DMS114 treated with DMSO at 0.1 percent for 48 hours (cell line): ENCODE measurements at regions not wholly inside any gene's neighbourhood (a gene's known extent, or its start where the extent isn't known, plus 50 kb on each side); places are given as distances from the start of the nearest gene placed in this dataset.
"Not testable (repeated sequence)": the region's sequence is repeated elsewhere in the genome, so short reads cannot be mapped to it uniquely, and the experiment has no call there.

ENCODE experiments used
- DNase-seq: peaks from one replicate; lab custom pipeline; 2025; ENCODE audit not compliant: unreplicated experiment; lab: John Stamatoyannopoulos, UW

- no peak for DNase-seq
Observed at GRCh38 chrX:106220177-106220576, 52.1 kb downstream of the PWWP3B start.

DNA sequence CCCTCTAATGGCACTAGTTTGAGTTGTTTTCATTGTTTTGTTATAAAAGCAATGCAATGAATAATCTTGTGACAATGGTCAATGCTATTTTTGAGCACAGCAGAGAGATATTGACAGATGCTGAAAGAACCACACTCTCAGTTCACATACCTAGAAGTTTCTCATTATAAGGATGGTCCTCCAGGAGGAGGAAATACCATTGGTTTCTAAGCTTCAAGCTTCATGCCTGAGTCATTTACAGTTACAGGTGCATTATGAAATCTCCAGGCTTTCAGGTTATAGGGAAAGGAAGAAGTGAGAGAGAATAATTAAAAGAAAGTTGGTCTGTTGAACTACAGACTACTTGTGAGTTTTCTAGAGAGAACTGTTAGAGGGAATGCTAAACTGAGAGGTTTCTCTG is 75.3 kb downstream of the PWWP3B start:
- no peak for DNase-seq

DNA sequence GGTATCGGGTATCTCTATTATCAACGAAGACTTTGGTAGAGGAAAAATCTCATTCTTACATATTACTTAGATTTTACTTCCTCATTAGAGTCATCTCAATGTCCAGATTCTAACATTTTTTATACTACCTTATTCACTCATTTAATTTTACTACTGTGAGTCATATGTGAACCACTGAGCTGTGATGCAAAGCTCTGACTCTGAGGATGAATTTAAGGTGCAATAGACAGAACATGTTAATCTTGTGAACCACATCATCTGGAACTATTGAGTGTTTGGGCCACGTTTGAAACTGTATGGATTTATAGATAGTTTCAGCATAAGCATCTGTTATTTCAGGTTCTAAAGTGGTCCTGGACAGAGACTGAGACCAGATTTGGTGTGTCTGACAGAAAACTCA is 78.4 kb downstream of the PWWP3B start:
- DNase-seq, result no peak

- DNase-seq, result no peak
Observed at GRCh38 chrX:106247162-106247561, 79.1 kb downstream of the PWWP3B start.

- no peak for DNase-seq
Observed at GRCh38 chrX:106249706-106250379, 81.7 kb downstream of the PWWP3B start.

- DNase-seq, result no peak
Observed at GRCh38 chrX:106263817-106264216, 95.7 kb downstream of the PWWP3B start.

DNA sequence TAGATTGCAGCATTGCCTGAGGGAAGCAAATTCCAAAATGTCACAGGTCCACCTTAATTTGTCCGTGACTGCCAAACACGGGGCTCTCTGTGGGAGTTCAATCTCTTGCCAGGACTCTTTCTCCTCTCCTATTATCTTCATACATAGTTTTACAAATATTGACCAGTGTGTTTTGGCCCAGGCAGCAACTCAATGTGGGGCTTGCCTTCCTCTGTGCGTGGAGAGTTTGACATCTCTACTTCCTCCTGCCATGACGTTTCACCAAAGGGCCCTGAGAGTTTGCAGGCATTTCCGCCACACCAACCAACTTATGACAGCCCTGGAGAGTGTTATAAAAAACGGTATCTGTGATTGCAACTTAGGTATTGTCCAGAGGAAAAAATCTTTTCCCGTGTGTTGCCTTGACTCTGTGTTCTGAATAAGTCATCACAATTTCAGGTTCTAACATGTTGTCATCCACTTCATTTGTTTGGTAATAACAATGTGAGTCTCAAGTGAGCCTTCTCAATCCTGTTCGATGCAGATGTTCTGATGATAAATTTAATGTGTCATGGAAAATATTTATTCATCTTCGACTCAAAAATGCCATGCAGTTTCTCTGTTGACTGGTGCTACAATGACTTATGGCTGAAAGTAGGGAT is 106.0 kb downstream of the PWWP3B start:
- not testable (repeated sequence) for DNase-seq

DNA sequence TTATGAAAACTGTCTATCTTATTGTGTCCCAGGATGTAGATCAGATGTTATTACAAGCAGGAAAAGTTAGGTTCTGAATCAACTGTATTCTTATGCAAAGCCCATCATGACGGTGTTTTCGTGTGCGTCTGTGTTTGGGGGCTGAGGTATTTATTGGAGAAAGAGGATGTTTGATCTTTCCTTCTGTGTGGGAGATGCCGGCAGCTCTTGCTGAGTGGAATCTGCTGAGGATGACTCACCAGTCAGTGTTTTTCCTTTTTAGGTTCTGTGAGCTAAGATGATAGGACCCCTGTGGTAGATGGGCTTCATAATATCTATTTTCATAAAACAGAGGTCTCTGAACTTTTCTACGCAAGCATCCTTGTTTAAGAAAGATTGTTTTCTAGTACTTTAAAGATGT is 107.1 kb downstream of the PWWP3B start:
- not testable (repeated sequence) for DNase-seq

GRCh38 chrX:106278951-106279350 is 110.8 kb downstream of the PWWP3B start:
- no peak for DNase-seq

- no peak for DNase-seq
Observed at GRCh38 chrX:106281383-106281782, 113.3 kb downstream of the PWWP3B start.

- no peak for DNase-seq
Observed at GRCh38 chrX:106283841-106284240, 115.7 kb downstream of the PWWP3B start.

DNA sequence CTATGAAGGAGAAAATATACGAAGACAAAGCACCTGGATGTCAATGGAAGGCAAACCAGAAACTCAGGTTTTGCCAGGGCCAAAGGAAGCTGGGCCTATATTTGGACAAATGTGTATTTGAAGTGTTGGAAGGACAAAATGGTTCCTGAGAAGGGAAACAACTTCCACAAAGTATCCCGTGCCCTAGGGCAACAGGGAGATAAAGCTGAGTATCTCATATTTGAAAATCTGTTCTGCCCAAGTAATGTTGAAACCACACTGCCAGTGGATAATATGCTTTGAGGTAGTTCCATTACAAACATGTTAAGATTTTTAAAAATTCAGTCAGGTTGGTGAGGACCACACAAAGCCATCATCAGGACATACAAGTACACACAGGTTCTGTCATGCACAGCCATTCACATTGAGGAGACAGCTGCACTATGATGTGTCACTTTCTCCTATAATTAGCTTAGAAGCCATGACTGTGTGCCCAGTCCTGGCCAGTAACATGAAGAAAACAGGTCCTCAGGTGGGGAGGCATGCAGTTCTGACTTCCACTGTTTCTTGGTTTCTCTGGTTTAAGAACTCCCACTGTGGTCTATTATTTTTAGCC is 116.4 kb downstream of the PWWP3B start:
- no peak for DNase-seq

DNA sequence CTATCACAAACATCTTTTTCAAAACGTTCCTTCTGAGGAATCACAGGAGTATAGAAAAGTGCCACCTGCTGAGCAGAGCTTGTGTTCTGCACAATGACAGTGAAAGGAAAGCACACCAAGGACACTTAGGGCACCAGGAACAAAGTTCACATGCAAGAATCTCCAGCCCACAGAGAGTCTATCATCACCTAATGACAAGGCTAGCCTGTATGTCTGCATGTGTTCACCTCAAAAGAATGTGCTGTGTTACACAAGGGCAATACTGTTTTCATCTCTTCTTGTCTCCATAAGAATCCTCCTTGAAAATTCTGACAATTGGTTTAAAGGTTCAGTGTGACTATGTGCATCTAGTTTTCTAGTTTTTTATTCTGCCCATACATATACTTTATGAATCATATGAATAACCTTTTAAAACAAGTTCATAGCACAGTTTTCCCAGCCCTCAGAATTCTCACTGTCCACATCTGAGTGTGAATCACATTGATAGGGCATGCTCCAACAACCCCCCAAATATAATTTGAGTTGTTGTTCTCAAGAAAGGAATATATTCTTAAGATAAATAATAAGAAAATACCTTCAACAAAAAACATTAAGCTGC is 118.0 kb downstream of the PWWP3B start:
- DNase-seq, result no peak

DNA sequence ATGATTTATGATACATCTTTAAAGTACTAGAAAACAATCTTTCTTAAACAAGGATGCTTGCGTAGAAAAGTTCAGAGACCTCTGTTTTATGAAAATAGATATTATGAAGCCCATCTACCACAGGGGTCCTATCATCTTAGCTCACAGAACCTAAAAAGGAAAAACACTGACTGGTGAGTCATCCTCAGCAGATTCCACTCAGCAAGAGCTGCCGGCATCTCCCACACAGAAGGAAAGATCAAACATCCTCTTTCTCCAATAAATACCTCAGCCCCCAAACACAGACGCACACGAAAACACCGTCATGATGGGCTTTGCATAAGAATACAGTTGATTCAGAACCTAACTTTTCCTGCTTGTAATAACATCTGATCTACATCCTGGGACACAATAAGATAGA is 122.7 kb downstream of the PWWP3B start:
- not testable (repeated sequence) for DNase-seq

- not testable (repeated sequence) for DNase-seq
Observed at GRCh38 chrX:106291779-106292390, 123.8 kb downstream of the PWWP3B start.

- DNase-seq, result no peak
Observed at GRCh38 chrX:106300239-106300638, 132.1 kb downstream of the PWWP3B start.

GRCh38 chrX:106300656-106301055 is 132.6 kb downstream of the PWWP3B start:
- no peak for DNase-seq

- DNase-seq, result no peak
Observed at GRCh38 chrX:106302304-106302703, 134.2 kb downstream of the PWWP3B start.

DNA sequence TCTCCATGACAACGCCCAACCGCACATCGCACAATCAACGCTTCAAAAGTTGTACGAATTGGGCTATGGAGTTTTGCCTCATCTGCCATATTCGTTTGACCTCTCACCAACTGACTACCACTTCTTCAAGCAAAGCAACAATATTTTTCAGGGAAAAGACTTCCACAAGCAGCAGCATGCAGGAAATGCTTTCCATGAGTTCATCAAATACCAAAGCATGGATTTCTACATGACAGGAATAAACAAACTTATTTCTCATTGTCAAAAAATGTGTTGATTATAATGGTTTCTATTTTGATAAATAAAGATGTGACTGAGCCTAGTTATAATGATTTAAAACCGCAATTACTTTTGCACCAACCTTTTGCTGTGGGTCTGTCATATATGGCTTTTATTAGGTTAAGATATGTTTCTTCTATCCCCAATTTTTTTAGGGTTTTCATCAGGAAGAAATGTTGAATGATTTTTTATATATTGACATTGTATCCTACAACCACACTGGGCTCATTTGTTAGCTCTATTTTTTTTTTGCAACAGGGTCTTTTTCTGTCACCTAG is 138.4 kb downstream of the PWWP3B start:
- no peak for DNase-seq

DNA sequence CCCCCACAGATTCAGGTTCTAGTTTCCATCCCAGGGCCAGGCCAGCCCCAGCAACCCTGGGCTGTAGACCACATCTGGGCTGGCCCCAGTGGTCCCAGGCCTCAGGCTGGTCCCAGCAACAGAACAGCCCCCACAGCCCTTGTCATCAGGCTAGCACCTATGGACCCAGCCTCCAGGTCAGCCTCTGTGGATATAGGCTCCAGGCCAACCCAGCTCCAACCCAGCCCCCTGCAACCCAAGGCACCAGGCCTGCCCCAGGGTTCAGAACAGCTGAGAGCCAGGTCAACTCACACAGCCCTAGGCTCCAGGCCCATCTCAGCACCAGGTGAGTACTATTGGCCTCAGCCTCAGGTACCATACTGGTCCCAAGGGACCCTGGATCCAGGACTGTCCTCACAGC is 155.3 kb downstream of the PWWP3B start:
- DNase-seq, result no peak

DNA sequence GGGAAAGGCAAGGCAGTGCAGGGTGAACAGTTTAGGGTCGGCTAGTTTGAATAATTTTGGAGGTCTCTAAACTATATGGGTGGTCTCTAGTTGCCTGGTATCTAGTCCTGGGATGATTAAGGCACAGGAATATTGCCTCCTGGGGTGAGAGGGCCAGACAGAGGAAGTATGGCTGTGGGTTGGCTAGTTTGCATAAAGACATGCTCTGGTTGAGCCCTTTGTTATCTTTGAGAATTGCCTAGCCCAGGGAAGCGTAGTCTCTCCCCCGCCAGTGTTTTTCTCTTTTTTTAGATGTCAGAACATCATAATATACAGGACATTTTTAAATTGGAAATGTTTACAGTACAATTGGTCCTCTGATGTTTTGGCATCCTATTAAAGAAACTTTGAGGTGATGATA is 163.5 kb downstream of the PWWP3B start:
- DNase-seq, result no peak
